ENCODE measurements at regions not wholly inside any gene's neighbourhood (a gene's known extent, or its start where the extent isn't known, plus 50 kb on each side); places are given as distances from the start of the nearest gene placed in this dataset.

- Histone ChIP-seq H3K36me3 (ENCODE audit: control insufficient read depth, insufficient read depth, low read length) (no peaks in the 10 kb centered on the region), H3K9me3 (ENCODE audit: control insufficient read depth, low read length) (no peaks in the 10 kb centered on the region), H3K27ac (ENCODE audit: insufficient read depth, low read depth, low read length, poor library complexity, severe bottlenecking) (no peak overlapping the region), H3K4me3 (ENCODE audit: insufficient read depth, low read depth, low read length) (no peak overlapping the region), H3K4me1 (ENCODE audit: control insufficient read depth, insufficient read depth, low read length) (peaks cover 14% of the 10 kb centered on the region), H3K27me3 (ENCODE audit: control insufficient read depth, insufficient read depth, low read length, poor library complexity, severe bottlenecking) (peaks cover 3% of the 10 kb centered on the region)
- WGBS, 2 experiments = 9 to 10% methylated on average over 28 of the region's 28 CpGs
Measured at GRCh38 chr9:16154521-16155078, 601.8 kb downstream of the CCDC171 start.

GRCh38 chr9:16155878-16156277 is 603.0 kb downstream of the CCDC171 start:
- WGBS, 2 experiments = 94% methylated on average over 4 of the region's 4 CpGs
- Histone ChIP-seq H3K4me3 (ENCODE audit: insufficient read depth, low read depth, low read length) (no peak overlapping the region), H3K4me1 (ENCODE audit: control insufficient read depth, insufficient read depth, low read length) (peaks cover 13% of the 10 kb centered on the region), H3K27me3 (ENCODE audit: control insufficient read depth, insufficient read depth, low read length, poor library complexity, severe bottlenecking) (peaks cover 3% of the 10 kb centered on the region), H3K27ac (ENCODE audit: insufficient read depth, low read depth, low read length, poor library complexity, severe bottlenecking) (no peak overlapping the region), H3K36me3 (ENCODE audit: control insufficient read depth, insufficient read depth, low read length) (no peaks in the 10 kb centered on the region), H3K9me3 (ENCODE audit: control insufficient read depth, low read length) (no peaks in the 10 kb centered on the region)

- Histone ChIP-seq H3K27me3 (ENCODE audit: control insufficient read depth, insufficient read depth, low read length, poor library complexity, severe bottlenecking) (peaks cover 3% of the 10 kb centered on the region), H3K4me3 (ENCODE audit: insufficient read depth, low read depth, low read length) (no peak overlapping the region), H3K4me1 (ENCODE audit: control insufficient read depth, insufficient read depth, low read length) (peaks cover 7% of the 10 kb centered on the region), H3K36me3 (ENCODE audit: control insufficient read depth, insufficient read depth, low read length) (no peaks in the 10 kb centered on the region), H3K27ac (ENCODE audit: insufficient read depth, low read depth, low read length, poor library complexity, severe bottlenecking) (no peak overlapping the region), H3K9me3 (ENCODE audit: control insufficient read depth, low read length) (no peaks in the 10 kb centered on the region)
- WGBS, 2 experiments = 95% methylated on average over 3 of the region's 3 CpGs
Measured at GRCh38 chr9:16157216-16157615, 604.4 kb downstream of the CCDC171 start.

- no peaks in the 10 kb centered on the region for H3K36me3 ChIP-seq (ENCODE audit: control insufficient read depth, insufficient read depth, low read length)
- H3K4me1 ChIP-seq (ENCODE audit: control insufficient read depth, insufficient read depth, low read length) = peaks cover 7% of the 10 kb centered on the region
- no peaks in the 10 kb centered on the region for H3K9me3 ChIP-seq (ENCODE audit: control insufficient read depth, low read length)
- peaks cover 3% of the 10 kb centered on the region for H3K27me3 ChIP-seq (ENCODE audit: control insufficient read depth, insufficient read depth, low read length, poor library complexity, severe bottlenecking)
- 81 to 100% methylated on average over 2 to 4 of the region's 4 CpGs for WGBS, 2 experiments
- H3K27ac ChIP-seq (ENCODE audit: insufficient read depth, low read depth, low read length, poor library complexity, severe bottlenecking) = no peak overlapping the region
- H3K4me3 ChIP-seq (ENCODE audit: insufficient read depth, low read depth, low read length) = no peak overlapping the region
Measured at GRCh38 chr9:16157651-16158050, 604.8 kb downstream of the CCDC171 start.

GRCh38 chr9:16158093-16158492 is 605.2 kb downstream of the CCDC171 start:
- Histone ChIP-seq H3K4me3 (ENCODE audit: insufficient read depth, low read depth, low read length) (no peak overlapping the region), H3K9me3 (ENCODE audit: control insufficient read depth, low read length) (no peaks in the 10 kb centered on the region), H3K4me1 (ENCODE audit: control insufficient read depth, insufficient read depth, low read length) (peaks cover 5% of the 10 kb centered on the region), H3K27me3 (ENCODE audit: control insufficient read depth, insufficient read depth, low read length, poor library complexity, severe bottlenecking) (peaks cover 3% of the 10 kb centered on the region), H3K27ac (ENCODE audit: insufficient read depth, low read depth, low read length, poor library complexity, severe bottlenecking) (no peak overlapping the region), H3K36me3 (ENCODE audit: control insufficient read depth, insufficient read depth, low read length) (no peaks in the 10 kb centered on the region)
- WGBS, 2 experiments = 89 to 91% methylated on average over 9 of the region's 9 CpGs

GRCh38 chr9:16161483-16161882 is 608.6 kb downstream of the CCDC171 start:
- H3K36me3 ChIP-seq (ENCODE audit: control insufficient read depth, insufficient read depth, low read length) = no peaks in the 10 kb centered on the region
- no peak overlapping the region for H3K4me3 ChIP-seq (ENCODE audit: insufficient read depth, low read depth, low read length)
- no peak overlapping the region for H3K27ac ChIP-seq (ENCODE audit: insufficient read depth, low read depth, low read length, poor library complexity, severe bottlenecking)
- H3K27me3 ChIP-seq (ENCODE audit: control insufficient read depth, insufficient read depth, low read length, poor library complexity, severe bottlenecking) = no peaks in the 10 kb centered on the region
- no peaks in the 10 kb centered on the region for H3K4me1 ChIP-seq (ENCODE audit: control insufficient read depth, insufficient read depth, low read length)
- WGBS, 2 experiments = 91 to 92% methylated on average over 6 of the region's 6 CpGs
- no peaks in the 10 kb centered on the region for H3K9me3 ChIP-seq (ENCODE audit: control insufficient read depth, low read length)

- WGBS, 2 experiments = 100% methylated on average over 1 to 2 of the region's 3 CpGs
- H3K4me3 ChIP-seq (ENCODE audit: insufficient read depth, low read depth, low read length) = no peak overlapping the region
- H3K4me1 ChIP-seq (ENCODE audit: control insufficient read depth, insufficient read depth, low read length) = no peaks in the 10 kb centered on the region
- no peak overlapping the region for H3K27ac ChIP-seq (ENCODE audit: insufficient read depth, low read depth, low read length, poor library complexity, severe bottlenecking)
- H3K9me3 ChIP-seq (ENCODE audit: control insufficient read depth, low read length) = no peaks in the 10 kb centered on the region
- no peaks in the 10 kb centered on the region for H3K27me3 ChIP-seq (ENCODE audit: control insufficient read depth, insufficient read depth, low read length, poor library complexity, severe bottlenecking)
- no peaks in the 10 kb centered on the region for H3K36me3 ChIP-seq (ENCODE audit: control insufficient read depth, insufficient read depth, low read length)
Measured at GRCh38 chr9:16170119-16170518, 617.3 kb downstream of the CCDC171 start.

GRCh38 chr9:16171911-16172310 is 619.1 kb downstream of the CCDC171 start:
- Histone ChIP-seq H3K36me3 (ENCODE audit: control insufficient read depth, insufficient read depth, low read length) (no peaks in the 10 kb centered on the region), H3K9me3 (ENCODE audit: control insufficient read depth, low read length) (no peaks in the 10 kb centered on the region), H3K4me3 (ENCODE audit: insufficient read depth, low read depth, low read length) (no peak overlapping the region), H3K27ac (ENCODE audit: insufficient read depth, low read depth, low read length, poor library complexity, severe bottlenecking) (no peak overlapping the region), H3K4me1 (ENCODE audit: control insufficient read depth, insufficient read depth, low read length) (no peaks in the 10 kb centered on the region), H3K27me3 (ENCODE audit: control insufficient read depth, insufficient read depth, low read length, poor library complexity, severe bottlenecking) (no peaks in the 10 kb centered on the region)
- 71 to 74% methylated on average over 6 of the region's 6 CpGs for WGBS, 2 experiments

GRCh38 chr9:16172796-16173195 is 620.0 kb downstream of the CCDC171 start:
- H3K36me3 ChIP-seq (ENCODE audit: control insufficient read depth, insufficient read depth, low read length) = no peaks in the 10 kb centered on the region
- no peak overlapping the region for H3K27ac ChIP-seq (ENCODE audit: insufficient read depth, low read depth, low read length, poor library complexity, severe bottlenecking)
- H3K27me3 ChIP-seq (ENCODE audit: control insufficient read depth, insufficient read depth, low read length, poor library complexity, severe bottlenecking) = no peaks in the 10 kb centered on the region
- H3K4me1 ChIP-seq (ENCODE audit: control insufficient read depth, insufficient read depth, low read length) = no peaks in the 10 kb centered on the region
- H3K4me3 ChIP-seq (ENCODE audit: insufficient read depth, low read depth, low read length) = no peak overlapping the region
- 97% methylated on average over 4 of the region's 5 CpGs for WGBS, 2 experiments
- no peaks in the 10 kb centered on the region for H3K9me3 ChIP-seq (ENCODE audit: control insufficient read depth, low read length)

- Histone ChIP-seq H3K4me3 (ENCODE audit: insufficient read depth, low read depth, low read length) (no peak overlapping the region), H3K36me3 (ENCODE audit: control insufficient read depth, insufficient read depth, low read length) (no peaks in the 10 kb centered on the region), H3K27ac (ENCODE audit: insufficient read depth, low read depth, low read length, poor library complexity, severe bottlenecking) (no peak overlapping the region), H3K27me3 (ENCODE audit: control insufficient read depth, insufficient read depth, low read length, poor library complexity, severe bottlenecking) (no peaks in the 10 kb centered on the region), H3K9me3 (ENCODE audit: control insufficient read depth, low read length) (no peaks in the 10 kb centered on the region), H3K4me1 (ENCODE audit: control insufficient read depth, insufficient read depth, low read length) (no peaks in the 10 kb centered on the region)
Measured at GRCh38 chr9:16174915-16175314, 622.1 kb downstream of the CCDC171 start.

GRCh38 chr9:16175461-16175860 is 622.6 kb downstream of the CCDC171 start:
- H3K4me3 ChIP-seq (ENCODE audit: insufficient read depth, low read depth, low read length) = no peak overlapping the region
- H3K4me1 ChIP-seq (ENCODE audit: control insufficient read depth, insufficient read depth, low read length) = no peaks in the 10 kb centered on the region
- H3K36me3 ChIP-seq (ENCODE audit: control insufficient read depth, insufficient read depth, low read length) = no peaks in the 10 kb centered on the region
- 94 to 96% methylated on average over 3 of the region's 3 CpGs for WGBS, 2 experiments
- no peaks in the 10 kb centered on the region for H3K27me3 ChIP-seq (ENCODE audit: control insufficient read depth, insufficient read depth, low read length, poor library complexity, severe bottlenecking)
- H3K27ac ChIP-seq (ENCODE audit: insufficient read depth, low read depth, low read length, poor library complexity, severe bottlenecking) = no peak overlapping the region
- H3K9me3 ChIP-seq (ENCODE audit: control insufficient read depth, low read length) = no peaks in the 10 kb centered on the region

All from ectodermal cell (in vitro differentiated cells).